ENCODE measurements at regions not wholly inside any gene's neighbourhood (a gene's known extent, or its start where the extent isn't known, plus 50 kb on each side); places are given as distances from the start of the nearest gene placed in this dataset.

DNA sequence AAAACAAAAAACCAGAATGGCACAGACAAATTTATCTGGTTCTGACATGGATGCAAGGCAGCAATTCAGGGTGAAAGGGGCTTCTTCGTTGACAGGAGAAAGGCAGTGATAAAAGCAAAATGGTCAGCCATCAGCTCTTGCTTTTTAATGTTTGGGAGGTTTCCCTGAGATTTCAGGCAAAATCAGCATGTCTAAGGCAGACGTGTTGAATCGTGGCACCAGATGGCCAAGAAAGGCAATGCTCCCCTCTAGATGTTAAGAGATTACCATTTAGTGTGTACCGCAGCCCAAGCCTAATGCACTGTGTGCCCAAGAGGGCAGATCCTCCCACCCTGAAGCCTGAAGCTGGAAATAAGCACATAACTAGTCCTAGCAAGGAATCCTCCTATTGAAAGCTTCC lies 88.8 kb upstream of the GALNT18 start:
- Histone ChIP-seq H3K4me3 (ENCODE audit: control extremely low read depth in 1 of 5, extremely low read depth in 1 of 5, insufficient read depth in 1 of 5, low read depth in 2 of 5, low read length in 4 of 5) (no peak overlapping the region), H3K9me3 (ENCODE audit: control extremely low read depth in 1 of 3, control insufficient read depth in 2 of 3, insufficient read depth in 1 of 3, low read length in 2 of 3) (no peaks in the 10 kb centered on the region), H3K4me1 (ENCODE audit: control insufficient read depth in 2 of 2, insufficient read depth in 2 of 2, low read length in 2 of 2) (no peaks in the 10 kb centered on the region), H3K79me2 (ENCODE audit: control insufficient read depth, insufficient read depth, low read length) (no peaks in the 10 kb centered on the region), H3K9ac (ENCODE audit: low read length) (no peak overlapping the region), H3K27me3 (replicated peaks in 1 of 4; ENCODE audit: control extremely low read depth in 1 of 4, control insufficient read depth in 3 of 4, insufficient read depth in 4 of 4, low read length in 3 of 4) (peaks cover 0 to 8% (median 0%) of the 10 kb centered on the region in 4 experiments), H3K4me2 (replicated peaks; ENCODE audit: low read depth, low read length, poor library complexity, severe bottlenecking) (no peak overlapping the region), H3K36me3 (replicated peaks in 1 of 2; ENCODE audit: control extremely low read depth in 1 of 2, control insufficient read depth in 1 of 2, extremely low read depth in 1 of 2, insufficient read depth in 2 of 2, low read length in 1 of 2) (no peaks in the 10 kb centered on the region), H4K20me1 (ENCODE audit: control insufficient read depth, insufficient read depth, low read length, poor library complexity, severe bottlenecking) (no peaks in the 10 kb centered on the region), H3K27ac (ENCODE audit: low read length in 2 of 2) (no peak overlapping the region), H2AFZ (ENCODE audit: insufficient read depth, low read depth, low read length, poor library complexity, severe bottlenecking) (no peak overlapping the region)
- 74% methylated on average over 3 of the region's 4 CpGs for WGBS (ENCODE audit: insufficient coverage)
- DNase-seq (no peak), ATAC-seq (ENCODE audit: low read depth) (no peak)
- intact Hi-C loops (cut with micrococcal nuclease) = no loop called here
- POLR2A ChIA-PET = no interaction called here
- H3K4me1 Mint-ChIP-seq = no peaks in the 10 kb centered on the region
- no peak for TF ChIP-seq EZH2 (IDR thresholded peaks at IDR 0.05; ENCODE audit: borderline replicate concordance, insufficient read depth, low read depth, low read length, poor library complexity, severe bottlenecking)
- TF ChIP-seq, protein P1, sequence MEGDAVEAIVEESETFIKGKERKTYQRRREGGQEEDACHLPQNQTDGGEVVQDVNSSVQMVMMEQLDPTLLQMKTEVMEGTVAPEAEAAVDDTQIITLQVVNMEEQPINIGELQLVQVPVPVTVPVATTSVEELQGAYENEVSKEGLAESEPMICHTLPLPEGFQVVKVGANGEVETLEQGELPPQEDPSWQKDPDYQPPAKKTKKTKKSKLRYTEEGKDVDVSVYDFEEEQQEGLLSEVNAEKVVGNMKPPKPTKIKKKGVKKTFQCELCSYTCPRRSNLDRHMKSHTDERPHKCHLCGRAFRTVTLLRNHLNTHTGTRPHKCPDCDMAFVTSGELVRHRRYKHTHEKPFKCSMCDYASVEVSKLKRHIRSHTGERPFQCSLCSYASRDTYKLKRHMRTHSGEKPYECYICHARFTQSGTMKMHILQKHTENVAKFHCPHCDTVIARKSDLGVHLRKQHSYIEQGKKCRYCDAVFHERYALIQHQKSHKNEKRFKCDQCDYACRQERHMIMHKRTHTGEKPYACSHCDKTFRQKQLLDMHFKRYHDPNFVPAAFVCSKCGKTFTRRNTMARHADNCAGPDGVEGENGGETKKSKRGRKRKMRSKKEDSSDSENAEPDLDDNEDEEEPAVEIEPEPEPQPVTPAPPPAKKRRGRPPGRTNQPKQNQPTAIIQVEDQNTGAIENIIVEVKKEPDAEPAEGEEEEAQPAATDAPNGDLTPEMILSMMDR (IDR thresholded peaks at IDR 0.05) = no peak
- H3K4me3 Mint-ChIP-seq = no peak overlapping the region
- peaks cover 2% of the 10 kb centered on the region for H3K9me3 Mint-ChIP-seq (ENCODE audit: insufficient read depth)
- H3K27me3 Mint-ChIP-seq = peaks cover 19% of the 10 kb centered on the region
- no peak overlapping the region for H3K27ac Mint-ChIP-seq
- CTCF ChIA-PET = no interaction called here

DNA sequence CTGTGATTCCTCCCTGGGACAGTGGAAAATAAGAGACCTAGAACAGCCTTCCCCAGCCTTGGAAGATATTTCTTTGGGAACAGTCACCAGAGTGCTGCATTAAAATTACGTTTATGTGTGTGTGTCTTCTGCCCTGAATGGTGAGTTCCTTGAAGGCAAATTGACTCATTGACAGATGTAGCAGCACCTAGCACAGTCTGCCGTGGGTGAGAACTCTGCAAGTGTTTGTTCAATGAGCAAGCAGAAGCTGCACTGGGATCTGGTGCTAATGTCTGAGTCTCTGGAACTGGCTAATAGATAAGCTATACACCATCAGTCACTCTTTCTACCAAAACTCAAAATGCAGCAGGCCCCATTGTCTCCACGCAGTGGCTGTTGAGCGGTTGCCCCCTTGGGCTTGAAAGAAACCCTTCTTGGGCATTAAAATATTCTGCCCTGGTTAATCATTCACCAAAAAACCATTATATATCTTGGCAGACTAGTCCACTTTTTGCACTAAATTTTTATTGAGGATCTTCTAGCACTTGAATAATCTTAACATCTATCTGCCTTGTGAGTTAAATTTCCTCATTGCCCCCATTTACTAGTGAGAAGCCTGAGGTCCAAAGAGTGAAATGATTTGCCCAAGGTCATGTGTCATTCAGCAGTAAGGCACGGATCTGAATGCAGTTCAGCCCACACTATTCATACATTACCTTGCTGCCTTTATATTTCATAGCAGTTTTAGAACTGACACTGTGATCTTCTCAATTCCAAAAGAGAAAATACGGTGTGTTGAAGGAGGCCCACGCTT lies 87.8 kb upstream of the GALNT18 start:
- no peak overlapping the region for H3K4me2 ChIP-seq (replicated peaks; ENCODE audit: low read depth, low read length, poor library complexity, severe bottlenecking)
- no peak for ATAC-seq (ENCODE audit: low read depth)
- H3K9me3 Mint-ChIP-seq (ENCODE audit: insufficient read depth) = no peaks in the 10 kb centered on the region
- no peaks in the 10 kb centered on the region for H3K36me3 ChIP-seq (replicated peaks in 1 of 2; ENCODE audit: control extremely low read depth in 1 of 2, control insufficient read depth in 1 of 2, extremely low read depth in 1 of 2, insufficient read depth in 2 of 2, low read length in 1 of 2)
- no peaks in the 10 kb centered on the region for H3K9me3 ChIP-seq (ENCODE audit: control extremely low read depth in 1 of 3, control insufficient read depth in 2 of 3, insufficient read depth in 1 of 3, low read length in 2 of 3)
- H2AFZ ChIP-seq (ENCODE audit: insufficient read depth, low read depth, low read length, poor library complexity, severe bottlenecking) = no peak overlapping the region
- H3K4me3 Mint-ChIP-seq = no peak overlapping the region
- peaks cover 0 to 9% (median 0%) of the 10 kb centered on the region in 4 experiments for H3K27me3 ChIP-seq (replicated peaks in 1 of 4; ENCODE audit: control extremely low read depth in 1 of 4, control insufficient read depth in 3 of 4, insufficient read depth in 4 of 4, low read length in 3 of 4)
- H3K4me3 ChIP-seq (ENCODE audit: control extremely low read depth in 1 of 5, extremely low read depth in 1 of 5, insufficient read depth in 1 of 5, low read depth in 2 of 5, low read length in 4 of 5) = no peak overlapping the region
- peaks cover 24% of the 10 kb centered on the region for H3K27me3 Mint-ChIP-seq
- H3K27ac Mint-ChIP-seq = no peak overlapping the region
- no peaks in the 10 kb centered on the region for H3K79me2 ChIP-seq (ENCODE audit: control insufficient read depth, insufficient read depth, low read length)
- H3K9ac ChIP-seq (ENCODE audit: low read length) = no peak overlapping the region
- no peak overlapping the region for H3K27ac ChIP-seq (ENCODE audit: low read length in 2 of 2)
- intact Hi-C loops (cut with micrococcal nuclease) = no loop called here
- CTCF ChIA-PET = no interaction called here
- POLR2A ChIA-PET = no interaction called here
- H4K20me1 ChIP-seq (ENCODE audit: control insufficient read depth, insufficient read depth, low read length, poor library complexity, severe bottlenecking) = no peaks in the 10 kb centered on the region
- no peak for TF ChIP-seq EZH2 (IDR thresholded peaks at IDR 0.05; ENCODE audit: borderline replicate concordance, insufficient read depth, low read depth, low read length, poor library complexity, severe bottlenecking)
- TF ChIP-seq, protein P1 (IDR thresholded peaks at IDR 0.05) = no peak
- H3K4me1 ChIP-seq (ENCODE audit: control insufficient read depth in 2 of 2, insufficient read depth in 2 of 2, low read length in 2 of 2) = no peaks in the 10 kb centered on the region
- no peak for DNase-seq
- WGBS (ENCODE audit: insufficient coverage) = 81% methylated on average over 4 of the region's 7 CpGs
- H3K4me1 Mint-ChIP-seq = no peaks in the 10 kb centered on the region

Measured in B cell (primary cell).